Limb (tissue), 2 donors: ENCODE measurements at regions not wholly inside any gene's neighbourhood (a gene's known extent, or its start where the extent isn't known, plus 50 kb on each side); places are given as distances from the start of the nearest gene placed in this dataset.
"Not testable (repeated sequence)": the region's sequence is repeated elsewhere in the genome, so short reads cannot be mapped to it uniquely, and the experiment has no call there.

Experiments
- DNase-seq, 2 donors: peaks; one replicate each; pipeline ENCODE4 v3.0.0-alpha.2; 2016; ENCODE audit errors: extremely low spot score in 2 of 2

- DNase-seq, result no peak
Measured at GRCh38 chr11:106152013-106152412, 74.6 kb downstream of the AASDHPPT start.

GRCh38 chr11:106152824-106153223, 75.4 kb downstream of the AASDHPPT start:
- DNase-seq, result no peak

GRCh38 chr11:106156290-106156937, 79.0 kb downstream of the AASDHPPT start:
- peak in 1 of 2 donors; percentile 66 for DNase-seq

GRCh38 chr11:106158406-106158805, 80.9 kb downstream of the AASDHPPT start:
- no peak for DNase-seq

GRCh38 chr11:106159836-106160235, 82.4 kb downstream of the AASDHPPT start:
- DNase-seq, result no peak

- no peak for DNase-seq
Measured at GRCh38 chr11:106160494-106160893, 83.0 kb downstream of the AASDHPPT start.

- no peak for DNase-seq
Measured at GRCh38 chr11:106161775-106162634, 84.5 kb downstream of the AASDHPPT start.

GRCh38 chr11:106167085-106167484, 89.6 kb downstream of the AASDHPPT start:
- no peak for DNase-seq

GRCh38 chr11:106172386-106172991, 95.0 kb downstream of the AASDHPPT start:
- DNase-seq, result peak in 1 of 2 donors; percentile 52

- no peak for DNase-seq
Measured at GRCh38 chr11:106173291-106173690, 95.8 kb downstream of the AASDHPPT start.

- DNase-seq, result not testable (repeated sequence)
Measured at GRCh38 chr11:106174003-106174402, 96.5 kb downstream of the AASDHPPT start.

- DNase-seq, result no peak
Measured at GRCh38 chr11:106176817-106177216, 99.4 kb downstream of the AASDHPPT start.

- no peak for DNase-seq
Measured at GRCh38 chr11:106177311-106177710, 99.8 kb downstream of the AASDHPPT start.

- no peak for DNase-seq
Measured at GRCh38 chr11:106178361-106178760, 100.9 kb downstream of the AASDHPPT start.

- no peak for DNase-seq
Measured at GRCh38 chr11:106179048-106179447, 101.6 kb downstream of the AASDHPPT start.

GRCh38 chr11:106186630-106187029, 109.2 kb downstream of the AASDHPPT start:
- DNase-seq, result no peak

- DNase-seq, result no peak
Measured at GRCh38 chr11:106187860-106188456, 110.5 kb downstream of the AASDHPPT start.

GRCh38 chr11:106193956-106194355, 116.5 kb downstream of the AASDHPPT start:
- DNase-seq, result no peak

- no peak for DNase-seq
Measured at GRCh38 chr11:106197438-106197837, 120.0 kb downstream of the AASDHPPT start.

- no peak for DNase-seq
Measured at GRCh38 chr11:106202935-106203620, 125.6 kb downstream of the AASDHPPT start.

- no peak for DNase-seq
Measured at GRCh38 chr11:106208760-106209159, 131.3 kb downstream of the AASDHPPT start.
